PFSK-1 (cell line): ENCODE measurements at regions not wholly inside any gene's neighbourhood (a gene's known extent, or its start where the extent isn't known, plus 50 kb on each side); places are given as distances from the start of the nearest gene placed in this dataset.

Experiments used
- FOXP2 ChIP-seq: optimal IDR thresholded peaks from 2 replicates; pipeline ENCODE3; 2011; ENCODE audit warnings: borderline replicate concordance, control low read depth, inconsistent platforms; ENCODE audit not compliant: insufficient read depth; ENCODE audit errors: extremely low read length, extremely low read depth
- POLR2AphosphoS5 ChIP-seq: IDR thresholded peaks from 2 replicates; pipeline ENCODE4 v1.6.1; 2012; ENCODE audit warnings: low read depth, mild to moderate bottlenecking, control low read depth, low read length, moderate library complexity
- REST ChIP-seq, 2 experiments: IDR thresholded peaks; 2 replicates each; pipeline versions ENCODE4 v1.6.1 to v1.8.0; 2011 to 2012; ENCODE audit warnings: low read depth in 2 of 2, low read length in 2 of 2, control low read depth in 1 of 2, inconsistent platforms in 1 of 2, mild to moderate bottlenecking in 1 of 2, moderate library complexity in 1 of 2; ENCODE audit not compliant: insufficient read depth in 1 of 2
- SIN3A ChIP-seq: IDR thresholded peaks from 2 replicates; pipeline ENCODE4 v1.6.1; 2012; ENCODE audit warnings: mild to moderate bottlenecking, low read length, moderate library complexity, borderline replicate concordance; ENCODE audit not compliant: insufficient read depth
- TAF1 ChIP-seq: IDR thresholded peaks from 2 replicates; pipeline ENCODE4 v1.6.1; 2012; ENCODE audit warnings: low read length, control low read depth, borderline replicate concordance; ENCODE audit not compliant: insufficient read depth

DNA sequence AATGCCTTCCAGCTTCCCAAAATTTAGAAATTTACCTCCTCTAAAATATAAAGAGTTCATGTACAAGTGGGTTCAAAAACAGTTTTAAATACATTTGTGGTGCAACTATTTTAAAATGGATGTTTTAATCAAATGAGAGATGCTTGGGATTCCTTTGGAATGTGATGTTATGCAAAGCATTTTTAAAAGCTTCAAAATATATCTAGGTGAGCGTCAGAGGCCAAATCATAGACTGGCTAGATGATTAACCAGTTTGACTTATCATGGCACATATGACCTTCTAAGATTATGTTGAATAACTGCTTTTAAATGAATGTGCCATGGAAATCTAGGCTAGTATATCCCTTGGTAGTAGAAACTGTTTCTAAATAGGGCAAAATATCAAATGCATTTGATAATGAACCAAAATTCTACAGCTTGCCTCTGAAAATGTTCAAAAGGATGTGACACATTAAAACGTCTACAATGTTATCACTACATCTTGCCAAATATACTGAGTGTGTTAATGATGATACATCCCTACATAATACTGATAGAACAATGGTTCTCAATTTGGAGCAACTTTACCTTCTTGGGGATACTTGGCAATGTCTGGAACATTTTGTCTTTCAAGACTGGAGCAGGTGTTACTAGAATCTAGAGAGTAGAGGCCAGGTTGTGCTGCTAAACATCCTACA lies 650.9 kb upstream of the ADGRL2 start:
- TF ChIP-seq TAF1 (no peak), REST (IDR thresholded peaks at IDR 0.05; ENCODE audit: insufficient read depth in 1 of 2, low read depth in 2 of 2, low read length in 2 of 2) (no peak), FOXP2 (no peak), SIN3A (no peak), POLR2AphosphoS5 (no peak)

- TF ChIP-seq POLR2AphosphoS5 (no peak), TAF1 (no peak), FOXP2 (no peak), REST (IDR thresholded peaks at IDR 0.05; ENCODE audit: insufficient read depth in 1 of 2, low read depth in 2 of 2, low read length in 2 of 2) (no peak), SIN3A (no peak)
These were observed 656.4 kb upstream of the ADGRL2 start for GRCh38 chr1:81144240-81144825.

DNA sequence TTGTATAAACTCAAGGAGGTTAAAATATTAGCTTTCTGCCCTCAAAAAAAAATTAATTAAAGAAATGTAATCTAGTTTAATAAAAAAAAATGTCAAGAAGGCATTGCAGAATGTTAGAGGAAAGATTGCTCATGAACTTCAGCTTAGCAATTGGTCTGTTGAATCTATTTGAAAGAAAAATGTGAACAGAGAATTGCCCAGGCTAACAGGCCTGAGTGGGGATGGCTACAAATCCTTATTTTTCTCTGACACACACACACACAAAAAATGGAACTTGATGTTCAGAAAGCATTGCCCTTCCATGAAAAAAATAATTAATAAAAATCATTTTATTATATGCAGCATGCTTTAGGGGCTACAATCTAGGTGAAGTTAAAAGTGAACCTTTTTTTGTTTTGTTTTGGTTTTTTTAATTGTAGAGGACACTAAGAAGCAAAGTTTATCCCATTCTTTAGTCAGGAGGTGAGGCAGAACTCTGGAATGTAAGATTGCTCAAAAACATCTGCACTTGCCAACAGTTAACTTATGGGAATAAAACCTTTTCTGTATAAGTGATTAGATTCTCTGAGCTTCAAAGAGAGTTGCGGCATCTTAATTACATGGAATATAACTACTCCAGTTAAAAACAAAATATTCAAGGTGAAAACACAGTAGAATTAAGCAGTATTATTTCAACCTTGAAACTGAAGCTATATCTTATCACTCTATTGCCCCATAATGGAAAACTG lies 658.5 kb upstream of the ADGRL2 start:
- TF ChIP-seq SIN3A, result no peak
- TF ChIP-seq POLR2AphosphoS5, result no peak
- no peak for TF ChIP-seq FOXP2
- TF ChIP-seq REST (IDR thresholded peaks at IDR 0.05; ENCODE audit: insufficient read depth in 1 of 2, low read depth in 2 of 2, low read length in 2 of 2), result no peak
- TF ChIP-seq TAF1, result no peak

GRCh38 chr1:81135524-81135923 lies 665.2 kb upstream of the ADGRL2 start:
- TF ChIP-seq REST (IDR thresholded peaks at IDR 0.05; ENCODE audit: insufficient read depth in 1 of 2, low read depth in 2 of 2, low read length in 2 of 2) (no peak), TAF1 (no peak), SIN3A (no peak), FOXP2 (no peak), POLR2AphosphoS5 (no peak)
